ENCODE measurements at regions not wholly inside any gene's neighbourhood (a gene's known extent, or its start where the extent isn't known, plus 50 kb on each side); places are given as distances from the start of the nearest gene placed in this dataset.
A peak's percentile ranks its signal among the peaks of the same experiment; 100 is the strongest.

GRCh38 chr7:125126376-125126775 is 196.8 kb upstream of the POT1 start:
- Mint-ChIP-seq H3K27me3 (ENCODE audit: low read depth, unreplicated experiment) (no peaks in the 10 kb centered on the region), H3K4me3 (ENCODE audit: unreplicated experiment) (no peak overlapping the region), H3K36me3 (ENCODE audit: low read depth, unreplicated experiment) (no peaks in the 10 kb centered on the region), H3K4me1 (ENCODE audit: low read depth, unreplicated experiment) (no peaks in the 10 kb centered on the region), H3K9me3 (ENCODE audit: unreplicated experiment) (peaks cover 9% of the 10 kb centered on the region), H3K27ac (ENCODE audit: unreplicated experiment) (no peak overlapping the region)
- Histone ChIP-seq H4K20me1 (ENCODE audit: insufficient read depth, low read length) (no peaks in the 10 kb centered on the region), H2AFZ (ENCODE audit: low read depth, low read length) (no peak overlapping the region), H3K79me2 (ENCODE audit: insufficient read depth, low read length) (no peaks in the 10 kb centered on the region), H3K4me2 (ENCODE audit: low read length) (no peak overlapping the region), H3K9ac (ENCODE audit: low read length) (no peak overlapping the region), H3K27me3 (ENCODE audit: insufficient read depth, low read length) (no peaks in the 10 kb centered on the region), H3K9me3 (ENCODE audit: insufficient read depth, low read depth, low read length) (no peaks in the 10 kb centered on the region), H3K4me3 (ENCODE audit: insufficient read depth, low read depth, low read length) (no peak overlapping the region), H3K27ac (ENCODE audit: low read depth, low read length) (no peak overlapping the region), H3K4me1 (ENCODE audit: insufficient read depth, low read length) (no peaks in the 10 kb centered on the region), H3K36me3 (ENCODE audit: insufficient read depth, low read length) (no peaks in the 10 kb centered on the region)
- DNase-seq (ENCODE audit: low read depth) (peak; percentile 38), FAIRE-seq (no peak)
- TF ChIP-seq EZH2 (IDR thresholded peaks at IDR 0.05; ENCODE audit: insufficient read depth, low read length) (no peak), CTCF (IDR thresholded peaks at IDR 0.05; ENCODE audit: insufficient read depth, low read depth, low read length) (no peak)

GRCh38 chr7:125125315-125125714 is 195.7 kb upstream of the POT1 start:
- TF ChIP-seq EZH2 (IDR thresholded peaks at IDR 0.05; ENCODE audit: insufficient read depth, low read length) = no peak
- no peak for TF ChIP-seq CTCF (IDR thresholded peaks at IDR 0.05; ENCODE audit: insufficient read depth, low read depth, low read length)
- Histone ChIP-seq H3K9me3 (ENCODE audit: insufficient read depth, low read depth, low read length) (no peaks in the 10 kb centered on the region), H3K36me3 (ENCODE audit: insufficient read depth, low read length) (no peaks in the 10 kb centered on the region), H4K20me1 (ENCODE audit: insufficient read depth, low read length) (no peaks in the 10 kb centered on the region), H3K9ac (ENCODE audit: low read length) (no peak overlapping the region), H3K4me3 (ENCODE audit: insufficient read depth, low read depth, low read length) (no peak overlapping the region), H2AFZ (ENCODE audit: low read depth, low read length) (no peak overlapping the region), H3K27ac (ENCODE audit: low read depth, low read length) (no peak overlapping the region), H3K4me2 (ENCODE audit: low read length) (no peak overlapping the region), H3K4me1 (ENCODE audit: insufficient read depth, low read length) (no peaks in the 10 kb centered on the region), H3K27me3 (ENCODE audit: insufficient read depth, low read length) (no peaks in the 10 kb centered on the region), H3K79me2 (ENCODE audit: insufficient read depth, low read length) (no peaks in the 10 kb centered on the region)
- H3K9me3 Mint-ChIP-seq (ENCODE audit: unreplicated experiment) = peaks cover 9% of the 10 kb centered on the region
- no peaks in the 10 kb centered on the region for H3K36me3 Mint-ChIP-seq (ENCODE audit: low read depth, unreplicated experiment)
- H3K27me3 Mint-ChIP-seq (ENCODE audit: low read depth, unreplicated experiment) = no peaks in the 10 kb centered on the region
- FAIRE-seq (no peak), DNase-seq (ENCODE audit: low read depth) (no peak)
- no peak overlapping the region for H3K4me3 Mint-ChIP-seq (ENCODE audit: unreplicated experiment)
- no peaks in the 10 kb centered on the region for H3K4me1 Mint-ChIP-seq (ENCODE audit: low read depth, unreplicated experiment)
- H3K27ac Mint-ChIP-seq (ENCODE audit: unreplicated experiment) = no peak overlapping the region

- H3K27ac Mint-ChIP-seq (ENCODE audit: unreplicated experiment) = no peak overlapping the region
- FAIRE-seq = no peak
- no peaks in the 10 kb centered on the region for H3K79me2 ChIP-seq (ENCODE audit: insufficient read depth, low read length)
These were observed 192.5 kb upstream of the POT1 start for GRCh38 chr7:125122173-125122572.

More at GRCh38 chr7:125122173-125122572, 192.5 kb upstream of the POT1 start:
- Histone ChIP-seq H4K20me1 (ENCODE audit: insufficient read depth, low read length) (no peaks in the 10 kb centered on the region), H3K4me1 (ENCODE audit: insufficient read depth, low read length) (no peaks in the 10 kb centered on the region), H2AFZ (ENCODE audit: low read depth, low read length) (no peak overlapping the region), H3K36me3 (ENCODE audit: insufficient read depth, low read length) (no peaks in the 10 kb centered on the region), H3K4me3 (ENCODE audit: insufficient read depth, low read depth, low read length) (no peak overlapping the region), H3K4me2 (ENCODE audit: low read length) (no peak overlapping the region), H3K9me3 (ENCODE audit: insufficient read depth, low read depth, low read length) (no peaks in the 10 kb centered on the region), H3K27ac (ENCODE audit: low read depth, low read length) (no peak overlapping the region), H3K27me3 (ENCODE audit: insufficient read depth, low read length) (no peaks in the 10 kb centered on the region), H3K9ac (ENCODE audit: low read length) (no peak overlapping the region)
- H3K4me1 Mint-ChIP-seq (ENCODE audit: low read depth, unreplicated experiment) = no peaks in the 10 kb centered on the region
- DNase-seq (ENCODE audit: low read depth) = no peak
- peaks cover 9% of the 10 kb centered on the region for H3K9me3 Mint-ChIP-seq (ENCODE audit: unreplicated experiment)
- H3K27me3 Mint-ChIP-seq (ENCODE audit: low read depth, unreplicated experiment) = no peaks in the 10 kb centered on the region
- TF ChIP-seq EZH2 (IDR thresholded peaks at IDR 0.05; ENCODE audit: insufficient read depth, low read length) = no peak
- no peak for TF ChIP-seq CTCF (IDR thresholded peaks at IDR 0.05; ENCODE audit: insufficient read depth, low read depth, low read length)
- H3K36me3 Mint-ChIP-seq (ENCODE audit: low read depth, unreplicated experiment) = no peaks in the 10 kb centered on the region
- H3K4me3 Mint-ChIP-seq (ENCODE audit: unreplicated experiment) = no peak overlapping the region

All from astrocyte (in vitro differentiated cells and primary cell).